ENCODE measurements at regions not wholly inside any gene's neighbourhood (a gene's known extent, or its start where the extent isn't known, plus 50 kb on each side); places are given as distances from the start of the nearest gene placed in this dataset.

- no peak for DNase-seq (ENCODE audit: low spot score)
Measured at GRCh38 chr3:139870000-139870675, 64.8 kb upstream of the CLSTN2 start.

GRCh38 chr3:139868773-139869172 is 66.2 kb upstream of the CLSTN2 start:
- DNase-seq (ENCODE audit: low spot score), result no peak

GRCh38 chr3:139848660-139849059 is 86.3 kb upstream of the CLSTN2 start:
- DNase-seq (ENCODE audit: low spot score), result no peak

GRCh38 chr3:139846729-139847128 is 88.3 kb upstream of the CLSTN2 start:
- DNase-seq (ENCODE audit: low spot score), result no peak

GRCh38 chr3:139839659-139840058 is 95.3 kb upstream of the CLSTN2 start:
- no peak for DNase-seq (ENCODE audit: low spot score)

GRCh38 chr3:139839014-139839413 is 96.0 kb upstream of the CLSTN2 start:
- DNase-seq (ENCODE audit: low spot score), result no peak

GRCh38 chr3:139838269-139838957 is 96.6 kb upstream of the CLSTN2 start:
- DNase-seq (ENCODE audit: low spot score), result no peak

- DNase-seq (ENCODE audit: low spot score), result no peak
Measured at GRCh38 chr3:139836698-139837464, 98.1 kb upstream of the CLSTN2 start.

- no peak for DNase-seq (ENCODE audit: low spot score)
Measured at GRCh38 chr3:139835830-139836683, 98.9 kb upstream of the CLSTN2 start.

- DNase-seq (ENCODE audit: low spot score), result no peak
Measured at GRCh38 chr3:139832998-139833397, 102.0 kb upstream of the CLSTN2 start.

GRCh38 chr3:139830817-139831216 is 104.2 kb upstream of the CLSTN2 start:
- DNase-seq (ENCODE audit: low spot score), result no peak

- no peak for DNase-seq (ENCODE audit: low spot score)
Measured at GRCh38 chr3:139827833-139828232, 107.2 kb upstream of the CLSTN2 start.

GRCh38 chr3:139824864-139825263 is 110.1 kb upstream of the CLSTN2 start:
- no peak for DNase-seq (ENCODE audit: low spot score)

GRCh38 chr3:139814646-139815045 is 120.3 kb upstream of the CLSTN2 start:
- DNase-seq (ENCODE audit: low spot score), result no peak

GRCh38 chr3:139811331-139811730 is 123.7 kb upstream of the CLSTN2 start:
- no peak for DNase-seq (ENCODE audit: low spot score)

- no peak for DNase-seq (ENCODE audit: low spot score)
Measured at GRCh38 chr3:139808201-139808600, 126.8 kb upstream of the CLSTN2 start.

GRCh38 chr3:139803294-139803693 is 125.5 kb upstream of the NMNAT3 start:
- no peak for DNase-seq (ENCODE audit: low spot score)

- DNase-seq (ENCODE audit: low spot score), result peak; percentile 16
Measured at GRCh38 chr3:139797724-139798343, 120.1 kb upstream of the NMNAT3 start.

GRCh38 chr3:139794469-139795265 is 116.9 kb upstream of the NMNAT3 start:
- no peak for DNase-seq (ENCODE audit: low spot score)

- DNase-seq (ENCODE audit: low spot score), result no peak
Measured at GRCh38 chr3:139793408-139793807, 115.6 kb upstream of the NMNAT3 start.

- DNase-seq (ENCODE audit: low spot score), result no peak
Measured at GRCh38 chr3:139780593-139780992, 102.8 kb upstream of the NMNAT3 start.
